Heart right ventricle (tissue), 16 donors: ENCODE measurements at regions not wholly inside any gene's neighbourhood (a gene's known extent, or its start where the extent isn't known, plus 50 kb on each side); places are given as distances from the start of the nearest gene placed in this dataset.
A peak's percentile ranks its signal among the peaks of the same experiment; 100 is the strongest.

Source experiments
- ATAC-seq, 8 donors: fragments of 200-7000 bp; cut with Tn5 transposase; one replicate each; pipeline ENCODE4 v1.9.1; 2020; ENCODE audit warnings: mild to moderate bottlenecking in 8 of 8, moderate library complexity in 8 of 8, moderate number of reproducible peaks in 1 of 8
- DNase-seq, 2 donors: peaks; one replicate each; pipeline ENCODE4 v3.0.0-alpha.2; 2020
- H3K27ac ChIP-seq, 10 donors: fragments of 200-600 bp; sonication (generic) in 2 of 10; one replicate each; pipeline versions ENCODE4 v1.5.0 to v1.8.0; 2020 to 2022; ENCODE audit warnings: mild to moderate bottlenecking in 3 of 10
- H3K27me3 ChIP-seq, 7 donors: fragments of 200-600 bp; one replicate each; pipeline ENCODE4 v1.8.0; 2021 to 2022; ENCODE audit warnings: mild to moderate bottlenecking in 2 of 7
- H3K36me3 ChIP-seq, 9 donors: fragments of 200-600 bp; sonication (generic) in 1 of 9; one replicate each; pipeline versions ENCODE4 v1.5.0 to v1.8.0; 2020 to 2022; ENCODE audit warnings: mild to moderate bottlenecking in 2 of 9
- H3K4me1 ChIP-seq, 9 donors: fragments of 200-600 bp; sonication (generic) in 1 of 9; one replicate each; pipeline versions ENCODE4 v1.5.0 to v1.8.0; 2020 to 2022; ENCODE audit warnings: mild to moderate bottlenecking in 4 of 9
- H3K4me3 ChIP-seq, 10 donors: fragments of 200-600 bp; sonication (generic) in 2 of 10; one replicate each; pipeline versions ENCODE4 v1.5.0 to v1.8.0; 2020 to 2022; ENCODE audit warnings: mild to moderate bottlenecking in 7 of 10, moderate library complexity in 2 of 10
- H3K9me3 ChIP-seq, 11 donors: fragments of 200-600 bp in 10 of 11; sonication (generic) in 2 of 11; one replicate each; pipeline versions ENCODE4 v1.5.0 to v1.8.0; 2013 to 2022; ENCODE audit warnings: mild to moderate bottlenecking in 2 of 11, control low read depth in 1 of 11, moderate library complexity in 1 of 11
- CTCF ChIP-seq, 9 donors: fragments of 200-600 bp; sonication (generic) in 2 of 9; IDR thresholded peaks; one replicate each; pipeline versions ENCODE4 v1.5.0 to v1.8.0; 2021 to 2022; ENCODE audit warnings: antibody characterized with exemption in 9 of 9, mild to moderate bottlenecking in 5 of 9, moderate library complexity in 1 of 9
- WGBS, 2 donors: extraction: QIAGEN DNeasy Blood & Tissue Kit; methylation state at CpG; one replicate each; pipeline ENCODE4 v1.1.7; 2013; ENCODE audit warnings: inconsistent platforms in 1 of 2; 5-methylcytosine and 5-hydroxymethylcytosine counted together
- intact Hi-C, 10 donors: fragments of 100-400 bp; cut with DNase I; formaldehyde crosslinking; loops; one replicate each; pipeline versions ENCODE4 v1.11.1 to v1.14.2; 2022
- donor health status: Arrhythmogenic right ventricular cardiomyopathy.
- donor health status: ischemic (EF 13 %, LVEDD 7.1; RV severe dilation, severe dysfunction).
- donor health status: healthy with polysubstance abuse.
- donor health status: DM: no; HTN: yes; CAD: no.
- donor health status: DM: no; HTN: no; CAD: no.
- donor health status: ischemic (EF 25% LVEDD 6.9; RV normal size, moderate dysfunction).
- donor health status: ischemic (EF 25% LVEDD 5.7; RV mildly dilated, moderate dysfunction).
- donor health status: healthy.
- donor health status: DM: yes; HTN: yes; CAD: no.
- donor health status: Ischemic cardiomyopathy.
- donor health status: ischemic (EF 35%, LVEDD 5.7; RV mildly dilated, moderate dysfunction).
- donor health status: nonischemic (EF 11% LVEDD 7.7; RV severe dilation, severe dysfunction).
- donor health status: DM: yes; HTN: yes; CAD: no.
- donor health status: PGD.
- donor health status: ischemic (EF 29% LVEDD 5.4; RV normal size, mild dysfunction).
- donor health status: nonischemic (EF 23%, LVEDD 6.1; RV moderate dilation, normal function).

- intact Hi-C loops = no loop called here
- DNase-seq (no peak), ATAC-seq (peak in 3 of 8 donors; percentile 39 to 49 (median 42))
- H3K4me3 ChIP-seq = no peak overlapping the region
- H3K27me3 ChIP-seq = no peaks in the 10 kb centered on the region
- no peaks in the 10 kb centered on the region for H3K9me3 ChIP-seq
- peaks cover 0 to 10% (median 0%) of the 10 kb centered on the region in 9 donors for H3K4me1 ChIP-seq
- no peak for TF ChIP-seq CTCF (IDR thresholded peaks at IDR 0.05)
- 67 to 81% methylated on average over 3 of the region's 3 CpGs for WGBS, 2 donors
- no peaks in the 10 kb centered on the region for H3K36me3 ChIP-seq
- H3K27ac ChIP-seq = no peak overlapping the region
These were observed 306.3 kb upstream of the SGCD start for GRCh38 chr5:156020647-156021046.

GRCh38 chr5:156021866-156022265 is 305.1 kb upstream of the SGCD start:
- ATAC-seq = no peak
- peaks cover 0 to 10% (median 0%) of the 10 kb centered on the region in 9 donors for H3K4me1 ChIP-seq
- intact Hi-C loops = no loop called here
- WGBS, 2 donors = 78 to 87% methylated on average over 1 of the region's 1 CpG
- no peaks in the 10 kb centered on the region for H3K27me3 ChIP-seq
- H3K9me3 ChIP-seq = peaks cover 0 to 9% (median 0%) of the 10 kb centered on the region in 11 donors
- no peak overlapping the region for H3K27ac ChIP-seq
- H3K36me3 ChIP-seq = no peaks in the 10 kb centered on the region
- H3K4me3 ChIP-seq = no peak overlapping the region
- no peak for DNase-seq
- no peak for TF ChIP-seq CTCF (IDR thresholded peaks at IDR 0.05)

- intact Hi-C loops = no loop called here
- H3K36me3 ChIP-seq = no peaks in the 10 kb centered on the region
- H3K9me3 ChIP-seq = peaks cover 0 to 9% (median 0%) of the 10 kb centered on the region in 11 donors
- H3K4me1 ChIP-seq = peaks cover 0 to 10% (median 0%) of the 10 kb centered on the region in 9 donors
- H3K27ac ChIP-seq = no peak overlapping the region
- ATAC-seq (no peak), DNase-seq (no peak)
- H3K27me3 ChIP-seq = no peaks in the 10 kb centered on the region
- TF ChIP-seq CTCF (IDR thresholded peaks at IDR 0.05) = peak in 1 of 9 donors; percentile 13
- 23 to 32% methylated on average over 1 of the region's 1 CpG for WGBS, 2 donors
- no peak overlapping the region for H3K4me3 ChIP-seq
These were observed 301.3 kb upstream of the SGCD start for GRCh38 chr5:156025656-156026055.

GRCh38 chr5:156031181-156031580 is 295.8 kb upstream of the SGCD start:
- Histone ChIP-seq H3K27ac (no peak overlapping the region), H3K4me3 (no peak overlapping the region), H3K27me3 (no peaks in the 10 kb centered on the region), H3K4me1 (peaks cover 0 to 7% (median 0%) of the 10 kb centered on the region in 9 donors), H3K9me3 (peaks cover 0 to 6% (median 0%) of the 10 kb centered on the region in 11 donors), H3K36me3 (no peaks in the 10 kb centered on the region)
- no peak for TF ChIP-seq CTCF (IDR thresholded peaks at IDR 0.05)
- no peak for DNase-seq
- no peak for ATAC-seq
- intact Hi-C loops = loop anchor here in 1 of 10 donors (10.0 kb wide), 1 partner anchor 304 kb away; no protein-coding TSS in a partner anchor
- 79 to 89% methylated on average over 1 of the region's 1 CpG for WGBS, 2 donors
